Prostate gland (tissue), 2 donors: ENCODE measurements at regions not wholly inside any gene's neighbourhood (a gene's known extent, or its start where the extent isn't known, plus 50 kb on each side); places are given as distances from the start of the nearest gene placed in this dataset.

Experiments used
- CTCF ChIP-seq, 4 experiments: fragments of 200-600 bp in 2 of 4; fragments of 450-650 bp in 2 of 4; sonication (generic) in 2 of 4; IDR thresholded peaks; 1 replicate in 3 of 4; 2 replicates in 1 of 4; pipeline ENCODE4 v1.5.1; 2016 to 2019; ENCODE audit warnings: antibody characterized with exemption in 4 of 4, mild to moderate bottlenecking in 2 of 4, moderate library complexity in 2 of 4
- POLR2A ChIP-seq: fragments of 450-650 bp; IDR thresholded peaks from one replicate; pipeline ENCODE4 v1.6.1; 2016; ENCODE audit warnings: antibody characterized with exemption, mild to moderate bottlenecking
- POLR2AphosphoS5 ChIP-seq: sonication (generic); formaldehyde crosslinking; IDR thresholded peaks from one replicate; pipeline ENCODE4 v1.6.1; 2017; ENCODE audit warnings: antibody characterized with exemption

GRCh38 chr18:46214435-46214834 is 110.2 kb downstream of the HAUS1 start:
- no peak for TF ChIP-seq CTCF (IDR thresholded peaks at IDR 0.05)
- no peak for TF ChIP-seq POLR2A
- TF ChIP-seq POLR2AphosphoS5: no peak
